Activated T-helper 1 cell treated with Interleukin-2 at 50 U/mL for 16 hours (primary cell): ENCODE measurements at regions not wholly inside any gene's neighbourhood (a gene's known extent, or its start where the extent isn't known, plus 50 kb on each side); places are given as distances from the start of the nearest gene placed in this dataset.

ENCODE experiments used
- DNase-seq: peaks from one replicate; pipeline ENCODE4 v3.0.0-alpha.2; 2020; ENCODE audit warnings: low read depth

DNA sequence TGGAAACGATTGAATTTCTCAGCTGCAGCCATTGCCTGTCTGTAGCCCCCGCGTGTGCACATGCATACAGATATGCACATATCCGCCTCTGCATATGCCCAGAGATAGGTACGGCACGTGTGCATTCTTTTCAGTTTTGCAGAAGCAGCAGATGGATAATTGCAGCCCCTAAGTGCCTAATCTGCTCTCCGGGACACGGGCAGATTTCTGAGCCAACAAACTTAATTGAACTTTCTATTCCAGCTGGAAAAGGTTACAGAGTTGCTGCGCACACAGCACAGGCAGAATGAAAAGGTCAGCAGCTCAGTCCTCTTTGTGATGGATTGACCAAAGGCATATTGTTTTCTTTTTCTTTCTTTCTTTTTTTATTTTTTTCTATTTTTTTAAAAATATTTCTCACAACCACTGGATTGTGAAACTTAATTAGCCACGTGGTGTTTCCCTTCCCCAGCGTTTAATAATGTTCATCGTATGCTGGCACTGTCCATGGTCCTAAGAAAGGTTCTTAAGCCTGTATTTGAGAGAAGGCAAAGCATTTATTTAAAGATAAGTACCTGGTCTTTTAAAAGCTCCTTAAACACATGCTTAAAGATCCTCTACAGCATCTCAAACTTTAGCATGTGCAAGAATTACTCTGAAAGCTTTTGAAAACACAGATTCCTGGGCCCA is 270.2 kb upstream of the BRINP1 start:
- no peak for DNase-seq

DNA sequence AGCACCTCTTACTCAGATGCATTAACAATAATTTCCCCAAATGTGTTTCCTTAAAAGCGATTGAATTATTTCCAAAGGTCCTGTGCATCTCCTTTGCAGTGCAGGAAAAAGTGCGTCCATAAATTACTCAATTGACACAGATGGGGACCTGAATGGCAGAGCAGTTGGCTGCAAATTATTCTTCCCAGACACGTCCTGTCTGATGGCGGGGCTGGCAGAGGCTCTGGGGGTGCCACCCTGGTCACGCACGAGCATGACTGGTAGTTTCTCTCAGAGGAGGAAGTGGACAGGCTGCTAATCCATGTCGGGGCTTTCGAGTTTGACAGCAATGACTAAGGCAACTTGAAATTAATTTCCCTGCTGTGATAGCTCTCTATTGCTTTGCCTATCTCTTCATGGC is 264.8 kb upstream of the BRINP1 start:
- no peak for DNase-seq

DNA sequence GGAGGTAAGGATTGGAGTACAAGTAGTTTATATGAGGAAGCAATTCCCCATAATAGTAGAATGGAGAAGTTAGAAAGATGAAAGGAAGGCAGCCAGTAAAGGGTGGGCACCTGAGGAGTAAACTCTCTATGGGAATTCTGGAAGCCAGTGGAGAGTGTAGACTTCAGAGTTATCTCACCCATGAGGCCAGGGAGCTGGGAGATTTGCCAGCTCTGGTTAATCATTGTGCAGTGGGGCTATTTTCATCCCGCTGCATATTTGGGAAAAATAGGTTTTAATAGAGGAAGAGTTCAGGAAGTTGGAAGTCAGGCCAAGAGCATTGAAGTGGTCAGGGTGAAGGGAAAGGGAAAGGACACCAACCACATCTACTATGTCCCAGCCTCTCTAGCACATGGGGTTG is 242.3 kb upstream of the BRINP1 start:
- no peak for DNase-seq

DNA sequence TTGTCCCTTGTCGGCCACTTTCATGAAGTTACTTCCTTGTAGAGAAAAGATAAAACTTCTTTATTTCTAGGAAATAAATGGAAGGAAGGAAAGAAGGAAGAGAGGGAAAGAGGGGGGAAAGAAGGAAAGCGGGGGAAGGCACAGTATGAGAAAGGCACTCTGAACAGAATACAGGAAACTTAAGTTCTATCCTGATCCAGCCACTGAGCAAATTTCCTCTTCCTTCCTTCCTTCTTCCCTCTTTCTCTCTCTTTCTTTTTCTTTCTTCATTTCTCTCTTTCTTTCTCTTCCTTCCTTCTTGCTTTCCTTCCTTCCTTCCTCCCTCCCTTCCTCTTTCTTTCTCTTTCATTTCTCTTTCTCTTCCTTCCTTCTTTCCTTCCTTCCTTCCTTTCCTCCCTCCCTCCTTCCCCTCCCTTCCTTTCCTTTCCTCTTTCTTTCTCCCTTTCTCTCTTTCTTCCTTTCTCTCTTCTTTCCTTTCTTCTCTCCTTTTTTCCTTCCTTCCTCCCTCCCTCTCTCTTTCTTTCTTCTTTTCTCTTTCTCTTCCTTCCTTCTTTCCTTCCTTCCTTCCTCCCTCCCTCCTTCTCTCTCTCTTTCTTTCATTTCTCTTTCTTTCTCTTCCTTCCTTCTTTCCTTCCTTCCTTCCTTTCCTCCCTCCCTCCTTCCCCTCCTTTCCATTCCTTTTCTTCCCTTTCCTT is 240.2 kb upstream of the BRINP1 start:
- no peak for DNase-seq

- no peak for DNase-seq
Observed at GRCh38 chr9:119601632-119602031, 232.4 kb upstream of the BRINP1 start.

DNA sequence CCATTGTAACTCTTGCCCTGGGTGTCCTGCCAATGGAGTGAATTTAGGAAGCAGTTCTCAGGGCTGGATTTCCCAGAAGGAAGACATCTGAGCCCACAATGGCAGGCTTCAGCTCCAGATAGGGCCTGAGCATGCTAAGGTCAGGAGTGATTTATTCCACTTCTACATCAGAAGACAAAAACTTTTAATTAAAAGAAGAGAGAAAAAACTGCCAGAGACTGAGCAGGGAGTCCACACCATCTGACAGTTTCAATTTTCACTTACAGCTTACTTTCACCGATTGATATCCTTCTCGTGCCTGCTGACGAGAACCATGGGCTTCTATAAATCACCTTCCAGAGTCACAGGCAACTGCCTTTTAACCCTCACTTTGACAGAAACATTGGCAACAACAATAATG is 228.3 kb upstream of the BRINP1 start:
- no peak for DNase-seq

GRCh38 chr9:119596703-119597102 is 227.5 kb upstream of the BRINP1 start:
- no peak for DNase-seq

DNA sequence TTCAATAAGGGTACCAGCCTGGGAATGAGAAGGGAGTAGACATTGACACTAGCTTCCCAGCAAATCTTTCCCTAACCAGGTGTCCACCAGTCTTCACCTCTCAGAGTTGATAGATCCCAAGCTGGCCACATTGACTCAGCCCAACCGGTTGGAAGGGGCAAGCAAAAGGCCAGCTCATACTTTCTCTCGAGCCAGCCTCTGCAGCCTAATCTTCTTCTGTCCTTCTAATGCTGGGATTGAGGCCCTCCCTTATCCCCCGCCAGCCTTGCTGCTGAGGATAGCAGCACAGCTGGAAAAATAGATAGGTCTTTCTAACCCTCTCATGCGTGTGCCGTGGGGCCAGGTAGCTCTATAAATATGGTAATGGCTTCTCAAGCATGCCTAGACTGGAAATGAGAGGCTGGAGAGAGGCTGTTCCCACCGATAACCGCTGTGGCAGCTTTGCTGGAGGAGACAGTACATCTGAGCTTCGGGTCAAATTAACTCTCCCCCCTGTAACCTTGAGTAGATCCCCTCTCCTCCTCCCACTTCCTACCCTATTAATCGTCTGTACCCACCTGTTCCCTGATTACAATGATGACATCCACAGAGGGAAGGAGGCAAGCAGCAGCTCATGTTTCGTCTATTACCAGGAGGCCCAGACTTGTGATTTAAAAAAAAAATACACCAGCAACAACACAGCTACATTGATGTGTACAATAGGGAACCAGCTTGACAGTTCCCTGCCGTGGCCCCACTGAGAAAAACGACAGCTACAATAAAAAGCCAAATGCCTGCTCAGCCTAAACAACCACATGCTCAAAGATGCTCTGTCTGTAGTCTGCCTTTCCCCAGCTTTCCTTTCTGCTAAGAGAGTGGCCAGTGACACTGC is 219.9 kb upstream of the BRINP1 start:
- no peak for DNase-seq

DNA sequence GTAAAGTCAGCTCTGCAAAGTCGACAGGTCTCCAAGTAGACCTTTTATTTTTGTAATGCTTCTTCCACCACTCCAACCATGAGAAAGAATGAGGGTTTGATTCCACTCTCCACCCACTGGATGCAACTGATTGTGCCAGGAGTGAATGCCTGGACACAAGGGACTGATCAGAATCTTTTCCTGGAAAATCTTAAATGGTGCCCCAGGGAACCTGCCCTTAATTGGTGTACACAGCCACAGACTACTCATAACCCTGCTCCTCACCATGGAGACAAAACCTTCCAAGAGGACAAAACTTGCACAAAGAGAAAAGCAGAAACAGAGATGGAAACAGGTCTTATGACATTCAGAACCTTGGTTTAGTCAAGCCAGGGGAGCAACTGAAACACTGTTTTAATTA is 208.6 kb upstream of the BRINP1 start:
- no peak for DNase-seq

- DNase-seq: no peak
Observed at GRCh38 chr9:119559986-119560385, 190.8 kb upstream of the BRINP1 start.

GRCh38 chr9:119559056-119559455 is 189.8 kb upstream of the BRINP1 start:
- no peak for DNase-seq

GRCh38 chr9:119556129-119556875 is 187.1 kb upstream of the BRINP1 start:
- DNase-seq: peak; percentile 1

DNA sequence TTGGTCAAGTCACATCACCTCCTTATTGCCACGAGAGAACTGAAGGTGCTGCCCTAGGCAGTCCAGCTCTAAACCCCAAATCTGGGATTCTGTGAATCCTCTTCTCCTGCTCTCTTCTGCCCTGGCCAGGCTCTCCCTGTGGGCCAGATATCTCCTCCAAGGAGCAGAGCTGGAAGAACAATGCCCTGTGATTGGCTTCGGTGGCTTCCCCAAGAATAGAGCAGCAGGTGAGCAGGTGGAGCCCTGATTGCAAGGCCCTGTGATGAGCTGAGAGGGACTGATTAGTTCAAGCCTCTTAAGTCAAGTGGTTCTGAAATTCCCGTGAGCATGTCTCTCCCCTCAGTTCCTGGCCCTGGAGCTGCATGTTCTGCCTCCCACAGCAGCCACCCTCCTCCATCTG is 175.3 kb upstream of the BRINP1 start:
- DNase-seq: no peak

GRCh38 chr9:119537138-119537537 is 167.9 kb upstream of the BRINP1 start:
- no peak for DNase-seq

DNA sequence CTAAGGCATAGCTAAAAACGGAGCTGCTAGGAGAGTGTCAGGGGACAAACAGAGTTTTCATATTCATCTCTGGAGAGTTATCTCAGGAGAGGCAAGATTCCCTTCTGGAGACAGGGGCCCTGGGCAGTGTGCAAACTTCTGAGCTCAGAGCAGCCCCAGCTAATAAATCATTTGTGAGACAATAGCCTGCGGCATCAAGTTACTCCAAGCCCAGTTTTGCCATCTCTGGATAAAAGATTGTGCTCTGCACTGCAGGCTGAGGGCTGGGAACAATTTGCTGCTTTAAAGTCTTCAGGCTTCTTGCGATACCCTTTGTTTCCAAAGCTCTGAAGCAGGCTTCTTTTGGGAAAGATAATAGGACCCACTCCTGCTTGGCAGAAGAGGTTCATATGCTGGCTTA is 164.3 kb upstream of the BRINP1 start:
- no peak for DNase-seq

DNA sequence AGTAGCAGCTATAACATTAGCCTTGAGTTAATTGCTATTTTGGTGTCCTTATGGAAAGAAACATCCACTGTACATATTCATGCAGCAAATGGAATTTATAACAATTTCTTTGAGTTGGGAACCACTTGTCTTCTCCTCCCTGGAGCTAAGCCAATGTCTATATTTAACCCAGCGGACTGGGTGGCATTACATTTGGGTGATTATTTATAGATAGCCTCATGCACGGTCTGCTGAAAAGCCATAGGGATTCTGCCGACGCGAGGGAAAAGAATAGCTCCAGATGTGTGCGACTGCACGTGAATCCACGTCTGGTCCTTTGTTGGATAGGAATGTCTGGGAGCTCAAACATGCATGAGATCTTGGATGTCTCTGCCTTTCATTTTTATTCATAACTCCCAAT is 157.5 kb upstream of the BRINP1 start:
- DNase-seq: no peak

- DNase-seq: no peak
Observed at GRCh38 chr9:119523508-119523907, 154.3 kb upstream of the BRINP1 start.

GRCh38 chr9:119522381-119522780 is 153.1 kb upstream of the BRINP1 start:
- no peak for DNase-seq

GRCh38 chr9:119509291-119509905 is 140.2 kb upstream of the BRINP1 start:
- DNase-seq: no peak

DNA sequence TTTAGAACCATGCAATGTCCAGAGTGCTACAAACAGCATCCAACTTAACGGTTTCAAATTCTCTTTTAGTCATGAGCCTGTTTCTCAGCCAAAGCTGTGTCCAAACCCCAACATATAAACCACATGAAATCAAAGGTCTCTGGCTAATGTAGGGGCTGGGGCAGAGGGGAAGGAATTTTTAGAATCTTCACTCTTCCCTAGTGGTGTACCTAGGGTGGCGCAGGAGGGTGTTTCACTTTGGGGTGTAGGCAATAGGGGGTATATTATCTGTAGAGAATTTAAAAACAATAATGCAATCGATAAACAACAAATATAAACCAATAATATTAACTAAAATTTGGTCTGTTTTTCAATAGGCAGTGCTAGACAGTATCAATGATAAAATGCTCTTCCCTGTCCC is 132.1 kb upstream of the BRINP1 start:
- no peak for DNase-seq

- DNase-seq: no peak
Observed at GRCh38 chr9:119500072-119500771, 131.0 kb upstream of the BRINP1 start.
